Common myeloid progenitor, CD34-positive (primary cell): ENCODE measurements at regions not wholly inside any gene's neighbourhood (a gene's known extent, or its start where the extent isn't known, plus 50 kb on each side); places are given as distances from the start of the nearest gene placed in this dataset.
"Not testable (repeated sequence)": the region's sequence is repeated elsewhere in the genome, so short reads cannot be mapped to it uniquely, and the experiment has no call there.

ENCODE experiments used
- CTCF ChIA-PET: fragments of 350-600 bp; sonication (Branson Sonifier 250); formaldehyde crosslinking; loops from one replicate; lab custom pipeline; 2021; ENCODE audit warnings: antibody characterized with exemption; lab: Charles Lee
- POLR2A ChIA-PET: fragments of 350-600 bp; sonication (Branson Sonifier 250); formaldehyde crosslinking; loops from one replicate; lab custom pipeline; 2021; ENCODE audit warnings: antibody characterized with exemption; lab: Charles Lee
- DNase-seq, 3 donors: peaks; one replicate each; pipeline versions ENCODE4 v3.0.0 to v3.0.0-alpha.2; 2013
- H3K27ac ChIP-seq, 2 experiments: 1 replicate in 1 of 2; 2 replicates in 1 of 2; pipeline ENCODE4 v1.7.0; 2013; ENCODE audit warnings: inconsistent platforms in 2 of 2, low read length in 2 of 2, mild to moderate bottlenecking in 2 of 2, low read depth in 1 of 2, moderate library complexity in 1 of 2; ENCODE audit not compliant: severe bottlenecking in 2 of 2, insufficient read depth in 1 of 2, poor library complexity in 1 of 2
- H3K27me3 ChIP-seq, 5 experiments: replicated peaks in 2 of 5; 1 replicate in 3 of 5; 2 replicates in 2 of 5; pipeline versions ENCODE4 v1.6.1 to v1.7.0; 2013; ENCODE audit warnings: low read length in 4 of 5, mild to moderate bottlenecking in 2 of 5, moderate library complexity in 2 of 5, inconsistent platforms in 1 of 5; ENCODE audit not compliant: insufficient read depth in 5 of 5, control insufficient read depth in 4 of 5
- H3K36me3 ChIP-seq, 4 experiments: 1 replicate in 2 of 4; 2 replicates in 2 of 4; pipeline versions ENCODE4 v1.6.1 to v1.7.0; 2013; ENCODE audit warnings: low read length in 3 of 4, control low read depth in 1 of 4, mild to moderate bottlenecking in 1 of 4; ENCODE audit not compliant: control insufficient read depth in 4 of 4, insufficient read depth in 4 of 4
- H3K4me1 ChIP-seq, 4 experiments: 1 replicate in 3 of 4; 2 replicates in 1 of 4; pipeline versions ENCODE4 v1.6.1 to v1.7.1; 2013; ENCODE audit warnings: low read length in 3 of 4, mild to moderate bottlenecking in 3 of 4, control low read depth in 1 of 4, inconsistent platforms in 1 of 4, moderate library complexity in 1 of 4; ENCODE audit not compliant: control insufficient read depth in 4 of 4, insufficient read depth in 4 of 4; ENCODE audit errors: control extremely low read depth in 1 of 4
- H3K4me3 ChIP-seq, 7 experiments: 1 replicate in 4 of 7; 2 replicates in 3 of 7; pipeline versions ENCODE4 v1.5.1 to v1.7.0; 2013; ENCODE audit warnings: mild to moderate bottlenecking in 7 of 7, low read length in 6 of 7, moderate library complexity in 6 of 7, inconsistent platforms in 2 of 7, low read depth in 2 of 7, control low read depth in 1 of 7; ENCODE audit not compliant: insufficient read depth in 4 of 7, control insufficient read depth in 1 of 7; ENCODE audit errors: extremely low read depth in 1 of 7
- H3K9me3 ChIP-seq, 5 experiments: 1 replicate in 4 of 5; 2 replicates in 1 of 5; pipeline versions ENCODE4 v1.6.1 to v1.7.1; 2013; ENCODE audit warnings: low read length in 4 of 5, mild to moderate bottlenecking in 2 of 5, inconsistent platforms in 1 of 5, low read depth in 1 of 5, moderate library complexity in 1 of 5; ENCODE audit not compliant: control insufficient read depth in 4 of 5, insufficient read depth in 2 of 5; ENCODE audit errors: control extremely low read depth in 1 of 5
- WGBS: methylation state at CpG from one replicate; pipeline ENCODE4 v1.1.5; 2013; ENCODE audit not compliant: insufficient coverage; 5-methylcytosine and 5-hydroxymethylcytosine counted together

DNA sequence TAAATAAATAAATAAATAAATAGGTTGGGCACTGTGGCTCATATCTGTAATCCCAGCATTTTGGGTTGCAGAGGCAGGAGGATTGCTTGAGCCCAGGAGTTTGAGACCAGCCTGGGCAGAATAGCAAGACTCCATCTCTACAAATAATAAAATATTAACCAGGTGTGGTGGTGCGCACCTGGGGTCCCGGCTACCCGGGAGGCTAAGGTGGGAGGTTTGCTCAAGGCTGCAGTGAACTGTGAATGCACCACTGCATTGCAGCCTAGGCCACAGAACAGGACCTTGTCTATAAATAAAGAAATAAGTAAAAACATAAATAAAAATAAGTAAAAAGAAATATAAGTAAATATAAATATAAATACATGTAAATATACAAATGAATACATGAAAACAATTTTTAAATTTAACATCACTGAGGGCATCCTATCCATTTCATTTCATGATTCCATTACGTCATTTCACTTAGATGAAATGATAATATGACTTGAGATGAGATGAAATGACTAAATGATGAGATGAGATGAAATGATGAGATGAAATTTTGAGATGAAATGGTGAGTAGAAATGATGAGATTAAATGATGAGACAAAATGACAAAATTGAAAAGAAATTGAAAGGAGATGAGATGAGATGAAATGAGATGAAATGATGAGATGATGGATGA lies 233.4 kb downstream of the GOLGA6L6 start:
- WGBS: 96% methylated on average over 4 of the region's 4 CpGs
- DNase-seq: peak in 1 of 3 donors; percentile 3
- POLR2A ChIA-PET: not testable (repeated sequence)

GRCh38 chr15:20307137-20307536 lies 234.5 kb downstream of the GOLGA6L6 start:
- H3K27me3 ChIP-seq, H3K4me3 ChIP-seq, H3K27ac ChIP-seq, CTCF ChIA-PET, H3K36me3 ChIP-seq, POLR2A ChIA-PET, H3K4me1 ChIP-seq, DNase-seq: not testable (repeated sequence)
- peaks cover 0 to 25% (median 4%) of the 10 kb centered on the region in 5 experiments for H3K9me3 ChIP-seq
- 80% methylated on average over 1 of the region's 1 CpG for WGBS

More for the DNA sequence above, 233.4 kb downstream of the GOLGA6L6 start:
- H3K36me3 ChIP-seq, CTCF ChIA-PET, H3K27me3 ChIP-seq, H3K27ac ChIP-seq, H3K4me1 ChIP-seq, H3K4me3 ChIP-seq: not testable (repeated sequence)
- peaks cover 0 to 24% (median 4%) of the 10 kb centered on the region in 5 experiments for H3K9me3 ChIP-seq

DNA sequence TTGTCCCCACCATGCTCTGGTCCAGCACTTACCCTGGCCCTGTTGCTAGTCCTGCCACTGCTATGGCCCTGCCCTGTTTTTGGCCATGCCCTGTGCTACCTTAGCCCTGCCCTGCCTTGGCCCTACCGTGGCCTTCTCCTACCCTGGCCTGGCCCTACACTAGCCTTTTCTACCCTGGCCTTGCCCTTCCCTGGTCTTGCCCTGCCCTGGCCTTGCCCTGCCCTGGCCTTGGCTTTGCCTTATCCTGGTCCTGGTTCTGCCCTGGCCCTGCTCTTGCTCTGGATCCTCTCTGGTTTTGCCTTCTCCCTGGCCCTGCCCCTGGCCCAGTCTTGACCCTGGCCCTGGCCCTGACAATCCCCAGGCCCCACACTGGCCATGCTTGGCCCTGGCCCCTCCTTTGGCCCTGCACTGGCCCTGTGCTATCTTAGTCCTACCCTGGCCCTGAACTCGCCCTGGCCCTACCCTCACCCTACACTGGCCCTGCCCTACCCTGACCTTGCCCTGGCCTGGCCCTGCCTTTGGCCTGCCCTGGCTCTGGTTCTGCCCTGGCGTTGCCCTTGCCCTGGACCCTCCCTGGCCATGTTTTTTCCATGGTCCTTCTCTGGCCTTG lies 235.0 kb downstream of the GOLGA6L6 start:
- H3K36me3 ChIP-seq, H3K4me1 ChIP-seq, H3K27me3 ChIP-seq, H3K4me3 ChIP-seq, H3K27ac ChIP-seq, CTCF ChIA-PET, DNase-seq, POLR2A ChIA-PET: not testable (repeated sequence)
- H3K9me3 ChIP-seq: peaks cover 0 to 27% (median 4%) of the 10 kb centered on the region in 5 experiments
- WGBS: 82% methylated on average over 3 of the region's 3 CpGs

- H3K4me1 ChIP-seq, DNase-seq, POLR2A ChIA-PET, H3K27me3 ChIP-seq, CTCF ChIA-PET, H3K4me3 ChIP-seq, H3K36me3 ChIP-seq, H3K27ac ChIP-seq: not testable (repeated sequence)
- WGBS: 82% methylated on average over 7 of the region's 7 CpGs
- peaks cover 0 to 27% (median 4%) of the 10 kb centered on the region in 5 experiments for H3K9me3 ChIP-seq
These were observed 235.7 kb downstream of the GOLGA6L6 start for GRCh38 chr15:20305912-20306311.

DNA sequence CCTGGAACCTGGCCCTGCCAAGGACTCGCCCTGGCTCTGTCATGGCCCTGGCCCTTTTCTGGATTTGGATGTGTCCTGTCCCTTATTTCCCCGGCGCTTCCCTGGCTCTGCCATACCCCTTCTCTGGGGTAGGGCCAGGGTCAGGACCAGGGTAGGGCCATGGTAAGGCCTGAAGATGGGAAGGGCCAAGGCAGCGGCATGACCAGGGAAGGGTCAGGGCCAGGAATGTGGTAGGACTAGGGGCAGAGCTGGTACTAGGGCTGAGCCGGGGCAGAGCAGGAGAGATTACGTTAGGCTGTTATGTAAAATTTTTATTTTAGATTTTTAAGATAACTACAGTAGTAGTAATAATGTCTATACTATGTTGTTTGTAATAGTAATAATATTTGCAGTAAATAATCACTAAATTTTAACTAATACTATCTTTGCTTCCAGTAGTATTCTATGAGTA lies 236.6 kb downstream of the GOLGA6L6 start:
- H3K4me3 ChIP-seq, H3K36me3 ChIP-seq, POLR2A ChIA-PET, CTCF ChIA-PET, H3K4me1 ChIP-seq, DNase-seq, H3K27me3 ChIP-seq, H3K27ac ChIP-seq: not testable (repeated sequence)
- peaks cover 0 to 27% (median 4%) of the 10 kb centered on the region in 5 experiments for H3K9me3 ChIP-seq
- WGBS: 91% methylated on average over 4 of the region's 6 CpGs

- H3K27me3 ChIP-seq, H3K4me3 ChIP-seq, H3K4me1 ChIP-seq, DNase-seq, CTCF ChIA-PET, H3K27ac ChIP-seq, POLR2A ChIA-PET, H3K36me3 ChIP-seq: not testable (repeated sequence)
- peaks cover 0 to 27% (median 4%) of the 10 kb centered on the region in 5 experiments for H3K9me3 ChIP-seq
- WGBS: 90% methylated on average over 10 of the region's 10 CpGs
These were observed 237.2 kb downstream of the GOLGA6L6 start for GRCh38 chr15:20304282-20305014.
